ENCODE measurements at regions not wholly inside any gene's neighbourhood (a gene's known extent, or its start where the extent isn't known, plus 50 kb on each side); places are given as distances from the start of the nearest gene placed in this dataset.

DNA sequence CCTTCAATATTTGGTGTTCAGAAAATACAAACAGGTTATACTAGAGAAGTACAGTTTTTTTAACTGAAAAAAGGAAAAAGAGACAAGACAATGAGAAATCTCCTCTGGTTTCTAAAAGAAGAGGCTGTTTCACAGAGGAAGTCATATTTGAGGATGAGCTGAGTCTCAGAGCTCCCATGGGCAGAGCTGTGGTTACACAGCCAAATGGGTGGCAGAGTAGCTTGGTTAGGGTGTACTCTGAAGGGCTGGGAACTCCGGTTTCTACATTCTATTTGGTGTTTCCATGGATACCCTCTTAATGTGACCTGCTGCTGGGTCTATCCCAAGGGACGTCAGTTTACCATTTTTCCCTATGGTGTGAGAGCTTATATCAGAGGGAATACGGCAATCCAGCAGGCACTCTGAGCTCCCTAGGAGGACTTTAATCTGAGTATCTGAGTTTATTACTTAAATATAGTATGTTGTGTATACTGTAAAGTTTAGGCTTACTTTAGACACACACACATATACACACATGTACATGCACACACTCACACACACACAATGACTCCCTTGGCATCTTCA lies 74.2 kb downstream of the CYRIA start:
- H3K27me3 ChIP-seq (ENCODE audit: control insufficient read depth, insufficient read depth, low read length), result no peaks in the 10 kb centered on the region
- no peak overlapping the region for H4K8ac ChIP-seq (ENCODE audit: low read depth in 2 of 2, low read length in 2 of 2)
- H3K9me3 ChIP-seq (ENCODE audit: control insufficient read depth, insufficient read depth, low read length), result no peaks in the 10 kb centered on the region
- no peak overlapping the region for H3K4me2 ChIP-seq (ENCODE audit: low read depth, low read length)
- no peak overlapping the region for H3K4ac ChIP-seq (ENCODE audit: low read depth, low read length)
- POLR2A ChIA-PET (ENCODE audit: unreplicated experiment), result no interaction called here
- H4K20me1 ChIP-seq (ENCODE audit: insufficient read depth, low read length), result no peaks in the 10 kb centered on the region
- no peak for ATAC-seq (ENCODE audit: low read depth)
- H2AK5ac ChIP-seq (ENCODE audit: low read depth, low read length), result no peak overlapping the region
- H3K36me3 ChIP-seq (ENCODE audit: control insufficient read depth, insufficient read depth, low read length), result no peaks in the 10 kb centered on the region
- no peak overlapping the region for H2AK9ac ChIP-seq (replicated peaks; ENCODE audit: low read depth, low read length, poor library complexity)
- no peak overlapping the region for H3K14ac ChIP-seq (replicated peaks; ENCODE audit: low read depth, low read length)
- no peaks in the 10 kb centered on the region for H3K9me1 ChIP-seq (ENCODE audit: insufficient read depth, low read length)
- no CpG with 5 or more reads among the region's 3 CpGs for WGBS, 2 experiments (ENCODE audit: extremely low coverage in 2 of 2, insufficient read length in 1 of 2)
- no peak for DNase-seq
- H3K9ac ChIP-seq (ENCODE audit: low read depth, low read length), result no peak overlapping the region
- no peak overlapping the region for H3K18ac ChIP-seq (ENCODE audit: low read depth, low read length)
- BruUV-seq (replicated peaks), result no TSS peak
- no peak overlapping the region for H3K27ac ChIP-seq (ENCODE audit: insufficient read depth, low read length)
- H4K91ac ChIP-seq (ENCODE audit: insufficient read depth, low read depth, low read length), result no peak overlapping the region
- no peak overlapping the region for H3K4me3 ChIP-seq (ENCODE audit: insufficient read depth, low read depth, low read length)
- in situ Hi-C loops (cut with MboI; ENCODE audit: low sequenced_read_pairs), result no loop called here
- dilution Hi-C loops (cut with HindIII; ENCODE audit: low sequenced_read_pairs, unreplicated experiment), result no loop called here
- no peak overlapping the region for H2AFZ ChIP-seq (replicated peaks; ENCODE audit: low read length, poor library complexity)
- no peak overlapping the region; the same call in 1 of the 2 replicates for H3K56ac ChIP-seq (ENCODE audit: extremely low read depth, insufficient read depth, low read length)
- CTCF ChIA-PET, result no interaction called here
- H3K4me1 ChIP-seq (ENCODE audit: control insufficient read depth, insufficient read depth, low read length), result no peaks in the 10 kb centered on the region
- intact Hi-C loops (cut with micrococcal nuclease), result no loop called here
- no peak overlapping the region for H4K5ac ChIP-seq (ENCODE audit: low read depth, low read length)
- H2BK120ac ChIP-seq (ENCODE audit: low read depth, low read length), result no peak overlapping the region
- H3K79me1 ChIP-seq (ENCODE audit: low read depth in 1 of 2, low read length in 2 of 2), result no peaks in the 10 kb centered on the region
- no peak overlapping the region for H3K23ac ChIP-seq (ENCODE audit: low read depth, low read length)
- no peak overlapping the region for H2BK20ac ChIP-seq (ENCODE audit: low read depth, low read length)
- no peak overlapping the region for H2BK5ac ChIP-seq (ENCODE audit: low read depth, low read length, poor library complexity, severe bottlenecking)
- no peak overlapping the region for H2BK15ac ChIP-seq (ENCODE audit: low read depth, low read length)
- TF ChIP-seq, protein P1, sequence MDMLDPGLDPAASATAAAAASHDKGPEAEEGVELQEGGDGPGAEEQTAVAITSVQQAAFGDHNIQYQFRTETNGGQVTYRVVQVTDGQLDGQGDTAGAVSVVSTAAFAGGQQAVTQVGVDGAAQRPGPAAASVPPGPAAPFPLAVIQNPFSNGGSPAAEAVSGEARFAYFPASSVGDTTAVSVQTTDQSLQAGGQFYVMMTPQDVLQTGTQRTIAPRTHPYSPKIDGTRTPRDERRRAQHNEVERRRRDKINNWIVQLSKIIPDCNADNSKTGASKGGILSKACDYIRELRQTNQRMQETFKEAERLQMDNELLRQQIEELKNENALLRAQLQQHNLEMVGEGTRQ (IDR thresholded peaks at IDR 0.05; ENCODE audit: low read depth, low read length), result no peak
- TF ChIP-seq NFE2L2 (IDR thresholded peaks at IDR 0.05; ENCODE audit: low read depth, low read length), result no peak
- TF ChIP-seq, protein P2, sequence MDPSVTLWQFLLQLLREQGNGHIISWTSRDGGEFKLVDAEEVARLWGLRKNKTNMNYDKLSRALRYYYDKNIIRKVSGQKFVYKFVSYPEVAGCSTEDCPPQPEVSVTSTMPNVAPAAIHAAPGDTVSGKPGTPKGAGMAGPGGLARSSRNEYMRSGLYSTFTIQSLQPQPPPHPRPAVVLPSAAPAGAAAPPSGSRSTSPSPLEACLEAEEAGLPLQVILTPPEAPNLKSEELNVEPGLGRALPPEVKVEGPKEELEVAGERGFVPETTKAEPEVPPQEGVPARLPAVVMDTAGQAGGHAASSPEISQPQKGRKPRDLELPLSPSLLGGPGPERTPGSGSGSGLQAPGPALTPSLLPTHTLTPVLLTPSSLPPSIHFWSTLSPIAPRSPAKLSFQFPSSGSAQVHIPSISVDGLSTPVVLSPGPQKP (IDR thresholded peaks at IDR 0.05; ENCODE audit: borderline replicate concordance, low read depth, low read length), result no peak
- TF ChIP-seq FOS (IDR thresholded peaks at IDR 0.05; ENCODE audit: low read depth, low read length), result no peak
- TF ChIP-seq MAFK (IDR thresholded peaks at IDR 0.05; ENCODE audit: low read depth, low read length), result no peak
- no peak for TF ChIP-seq CHD1 (IDR thresholded peaks at IDR 0.05; ENCODE audit: low read depth, low read length)
- TF ChIP-seq RAD21 (IDR thresholded peaks at IDR 0.05; ENCODE audit: low read length), result no peak
- TF ChIP-seq POLR2A (IDR thresholded peaks at IDR 0.05; ENCODE audit: low read depth, low read length), result no peak
- no peak for TF ChIP-seq BHLHE40 (IDR thresholded peaks at IDR 0.05; ENCODE audit: low read depth, low read length)
- TF ChIP-seq, protein P3, sequence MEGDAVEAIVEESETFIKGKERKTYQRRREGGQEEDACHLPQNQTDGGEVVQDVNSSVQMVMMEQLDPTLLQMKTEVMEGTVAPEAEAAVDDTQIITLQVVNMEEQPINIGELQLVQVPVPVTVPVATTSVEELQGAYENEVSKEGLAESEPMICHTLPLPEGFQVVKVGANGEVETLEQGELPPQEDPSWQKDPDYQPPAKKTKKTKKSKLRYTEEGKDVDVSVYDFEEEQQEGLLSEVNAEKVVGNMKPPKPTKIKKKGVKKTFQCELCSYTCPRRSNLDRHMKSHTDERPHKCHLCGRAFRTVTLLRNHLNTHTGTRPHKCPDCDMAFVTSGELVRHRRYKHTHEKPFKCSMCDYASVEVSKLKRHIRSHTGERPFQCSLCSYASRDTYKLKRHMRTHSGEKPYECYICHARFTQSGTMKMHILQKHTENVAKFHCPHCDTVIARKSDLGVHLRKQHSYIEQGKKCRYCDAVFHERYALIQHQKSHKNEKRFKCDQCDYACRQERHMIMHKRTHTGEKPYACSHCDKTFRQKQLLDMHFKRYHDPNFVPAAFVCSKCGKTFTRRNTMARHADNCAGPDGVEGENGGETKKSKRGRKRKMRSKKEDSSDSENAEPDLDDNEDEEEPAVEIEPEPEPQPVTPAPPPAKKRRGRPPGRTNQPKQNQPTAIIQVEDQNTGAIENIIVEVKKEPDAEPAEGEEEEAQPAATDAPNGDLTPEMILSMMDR (conservative IDR thresholded peaks at IDR 0.05; ENCODE audit: low read depth, low read length), result no peak
- no peak for TF ChIP-seq RCOR1 (IDR thresholded peaks at IDR 0.05; ENCODE audit: insufficient replicate concordance, low read length)
- no peak for TF ChIP-seq RFX5 (IDR thresholded peaks at IDR 0.05; ENCODE audit: low read depth, low read length)
- no peak for TF ChIP-seq CEBPB (IDR thresholded peaks at IDR 0.05; ENCODE audit: low read depth, low read length)
- no peak for TF ChIP-seq MXI1 (IDR thresholded peaks at IDR 0.05; ENCODE audit: borderline replicate concordance, low read depth, low read length)
- TF ChIP-seq MAZ (IDR thresholded peaks at IDR 0.05; ENCODE audit: borderline replicate concordance, low read depth, low read length), result no peak
- TF ChIP-seq SMC3 (IDR thresholded peaks at IDR 0.05; ENCODE audit: low read depth, low read length), result no peak

Measured in IMR-90 (cell line).